PFSK-1 (cell line): ENCODE measurements at regions not wholly inside any gene's neighbourhood (a gene's known extent, or its start where the extent isn't known, plus 50 kb on each side); places are given as distances from the start of the nearest gene placed in this dataset.

Experiments
- FOXP2 ChIP-seq: optimal IDR thresholded peaks from 2 replicates; pipeline ENCODE3; 2011; ENCODE audit warnings: borderline replicate concordance, control low read depth, inconsistent platforms; ENCODE audit not compliant: insufficient read depth; ENCODE audit errors: extremely low read length, extremely low read depth
- POLR2AphosphoS5 ChIP-seq: IDR thresholded peaks from 2 replicates; pipeline ENCODE4 v1.6.1; 2012; ENCODE audit warnings: low read depth, mild to moderate bottlenecking, control low read depth, low read length, moderate library complexity
- TAF1 ChIP-seq: IDR thresholded peaks from 2 replicates; pipeline ENCODE4 v1.6.1; 2012; ENCODE audit warnings: low read length, control low read depth, borderline replicate concordance; ENCODE audit not compliant: insufficient read depth
- TF ChIP-seq, protein P1 (sequence below), 2 experiments: IDR thresholded peaks; 2 replicates each; pipeline versions ENCODE4 v1.6.1 to v1.8.0; 2011 to 2012; ENCODE audit warnings: low read depth in 2 of 2, low read length in 2 of 2, control low read depth in 1 of 2, inconsistent platforms in 1 of 2, mild to moderate bottlenecking in 1 of 2, moderate library complexity in 1 of 2; ENCODE audit not compliant: insufficient read depth in 1 of 2

DNA sequence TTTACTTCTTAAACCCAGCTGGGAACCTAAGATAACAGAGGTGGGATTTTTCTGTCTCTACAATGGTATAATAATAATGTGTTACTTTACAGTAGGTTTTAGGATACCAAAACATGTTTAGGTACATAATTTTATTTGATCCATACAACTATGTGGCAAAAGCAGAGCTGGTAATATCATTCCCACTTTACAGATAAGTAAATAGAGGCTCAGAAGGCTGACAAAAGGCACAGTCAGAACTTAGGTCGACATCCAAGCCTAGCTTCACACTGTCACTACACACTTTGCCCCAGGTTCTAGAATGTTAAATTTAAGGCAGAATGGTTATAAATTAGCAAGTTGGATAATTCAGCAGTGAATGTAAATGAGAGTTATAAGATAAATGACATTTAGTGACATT lies 189.6 kb upstream of the PARD3B start:
- TF ChIP-seq POLR2AphosphoS5 (no peak), TAF1 (no peak), FOXP2 (no peak)
- TF ChIP-seq, protein P1, sequence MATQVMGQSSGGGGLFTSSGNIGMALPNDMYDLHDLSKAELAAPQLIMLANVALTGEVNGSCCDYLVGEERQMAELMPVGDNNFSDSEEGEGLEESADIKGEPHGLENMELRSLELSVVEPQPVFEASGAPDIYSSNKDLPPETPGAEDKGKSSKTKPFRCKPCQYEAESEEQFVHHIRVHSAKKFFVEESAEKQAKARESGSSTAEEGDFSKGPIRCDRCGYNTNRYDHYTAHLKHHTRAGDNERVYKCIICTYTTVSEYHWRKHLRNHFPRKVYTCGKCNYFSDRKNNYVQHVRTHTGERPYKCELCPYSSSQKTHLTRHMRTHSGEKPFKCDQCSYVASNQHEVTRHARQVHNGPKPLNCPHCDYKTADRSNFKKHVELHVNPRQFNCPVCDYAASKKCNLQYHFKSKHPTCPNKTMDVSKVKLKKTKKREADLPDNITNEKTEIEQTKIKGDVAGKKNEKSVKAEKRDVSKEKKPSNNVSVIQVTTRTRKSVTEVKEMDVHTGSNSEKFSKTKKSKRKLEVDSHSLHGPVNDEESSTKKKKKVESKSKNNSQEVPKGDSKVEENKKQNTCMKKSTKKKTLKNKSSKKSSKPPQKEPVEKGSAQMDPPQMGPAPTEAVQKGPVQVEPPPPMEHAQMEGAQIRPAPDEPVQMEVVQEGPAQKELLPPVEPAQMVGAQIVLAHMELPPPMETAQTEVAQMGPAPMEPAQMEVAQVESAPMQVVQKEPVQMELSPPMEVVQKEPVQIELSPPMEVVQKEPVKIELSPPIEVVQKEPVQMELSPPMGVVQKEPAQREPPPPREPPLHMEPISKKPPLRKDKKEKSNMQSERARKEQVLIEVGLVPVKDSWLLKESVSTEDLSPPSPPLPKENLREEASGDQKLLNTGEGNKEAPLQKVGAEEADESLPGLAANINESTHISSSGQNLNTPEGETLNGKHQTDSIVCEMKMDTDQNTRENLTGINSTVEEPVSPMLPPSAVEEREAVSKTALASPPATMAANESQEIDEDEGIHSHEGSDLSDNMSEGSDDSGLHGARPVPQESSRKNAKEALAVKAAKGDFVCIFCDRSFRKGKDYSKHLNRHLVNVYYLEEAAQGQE (IDR thresholded peaks at IDR 0.05; ENCODE audit: insufficient read depth in 1 of 2, low read depth in 2 of 2, low read length in 2 of 2): no peak
